Endothelial cell of umbilical vein (primary cell): ENCODE measurements at regions not wholly inside any gene's neighbourhood (a gene's known extent, or its start where the extent isn't known, plus 50 kb on each side); places are given as distances from the start of the nearest gene placed in this dataset.

Source experiments
- POLR2AphosphoS5 ChIP-seq: IDR thresholded peaks from 2 replicates; pipeline ENCODE4 v1.6.1; 2012; ENCODE audit warnings: low read depth, mild to moderate bottlenecking, control low read depth, low read length, moderate library complexity; ENCODE audit not compliant: insufficient read depth
- TF ChIP-seq, protein P1 (sequence below), 2 donors: IDR thresholded peaks; 1 replicate in 1 of 2; 2 replicates in 1 of 2; pipeline ENCODE4 v1.5.1; 2011; ENCODE audit warnings: low read length in 2 of 2, mild to moderate bottlenecking in 2 of 2, moderate library complexity in 2 of 2, control low read depth in 1 of 2, inconsistent platforms in 1 of 2, low read depth in 1 of 2; ENCODE audit not compliant: insufficient read depth in 1 of 2; ENCODE audit errors: extremely low read depth in 1 of 2

GRCh38 chr12:112577473-112578329 is 159.0 kb downstream of the PTPN11 start:
- TF ChIP-seq, protein P1, sequence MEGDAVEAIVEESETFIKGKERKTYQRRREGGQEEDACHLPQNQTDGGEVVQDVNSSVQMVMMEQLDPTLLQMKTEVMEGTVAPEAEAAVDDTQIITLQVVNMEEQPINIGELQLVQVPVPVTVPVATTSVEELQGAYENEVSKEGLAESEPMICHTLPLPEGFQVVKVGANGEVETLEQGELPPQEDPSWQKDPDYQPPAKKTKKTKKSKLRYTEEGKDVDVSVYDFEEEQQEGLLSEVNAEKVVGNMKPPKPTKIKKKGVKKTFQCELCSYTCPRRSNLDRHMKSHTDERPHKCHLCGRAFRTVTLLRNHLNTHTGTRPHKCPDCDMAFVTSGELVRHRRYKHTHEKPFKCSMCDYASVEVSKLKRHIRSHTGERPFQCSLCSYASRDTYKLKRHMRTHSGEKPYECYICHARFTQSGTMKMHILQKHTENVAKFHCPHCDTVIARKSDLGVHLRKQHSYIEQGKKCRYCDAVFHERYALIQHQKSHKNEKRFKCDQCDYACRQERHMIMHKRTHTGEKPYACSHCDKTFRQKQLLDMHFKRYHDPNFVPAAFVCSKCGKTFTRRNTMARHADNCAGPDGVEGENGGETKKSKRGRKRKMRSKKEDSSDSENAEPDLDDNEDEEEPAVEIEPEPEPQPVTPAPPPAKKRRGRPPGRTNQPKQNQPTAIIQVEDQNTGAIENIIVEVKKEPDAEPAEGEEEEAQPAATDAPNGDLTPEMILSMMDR (IDR thresholded peaks at IDR 0.05; ENCODE audit: extremely low read depth in 1 of 2, insufficient read depth in 1 of 2, low read depth in 1 of 2, low read length in 2 of 2) = no peak
- TF ChIP-seq POLR2AphosphoS5 = no peak
